Left lung (tissue), 4 donors: ENCODE measurements at regions not wholly inside any gene's neighbourhood (a gene's known extent, or its start where the extent isn't known, plus 50 kb on each side); places are given as distances from the start of the nearest gene placed in this dataset.

Experiments
- ATAC-seq: fragments of 200-7000 bp; cut with Tn5 transposase; one replicate; pipeline ENCODE4 v1.9.1; 2020; ENCODE audit warnings: moderate library complexity
- DNase-seq, 4 donors: peaks; one replicate each; pipeline ENCODE4 v3.0.0-alpha.2; 2013 to 2020
- H3K27ac ChIP-seq, 2 donors: fragments of 200-600 bp; sonication (generic) in 1 of 2; one replicate each; pipeline versions ENCODE4 v1.5.0 to v1.8.0; 2020 to 2021
- H3K27me3 ChIP-seq, 2 donors: fragments of 200-600 bp; sonication (generic) in 1 of 2; one replicate each; pipeline versions ENCODE4 v1.5.0 to v1.8.0; 2020 to 2021
- H3K36me3 ChIP-seq, 2 donors: fragments of 200-600 bp; sonication (generic) in 1 of 2; one replicate each; pipeline versions ENCODE4 v1.5.0 to v1.8.0; 2020 to 2021
- H3K4me1 ChIP-seq, 2 donors: fragments of 200-600 bp; one replicate each; pipeline ENCODE4 v1.8.0; 2021
- H3K4me3 ChIP-seq, 2 donors: fragments of 200-600 bp; sonication (generic) in 1 of 2; one replicate each; pipeline versions ENCODE4 v1.5.0 to v1.8.0; 2020 to 2021; ENCODE audit warnings: mild to moderate bottlenecking in 1 of 2
- H3K9me3 ChIP-seq, 2 donors: fragments of 200-600 bp; sonication (generic) in 1 of 2; one replicate each; pipeline versions ENCODE4 v1.5.0 to v1.8.0; 2020 to 2021
- intact Hi-C, 2 donors: fragments of 100-400 bp; cut with DNase I; formaldehyde crosslinking; loops; one replicate each; pipeline versions ENCODE4 v1.11.2 to v1.14.2; 2022
- TF ChIP-seq, protein P1 (sequence below), 2 donors: fragments of 200-600 bp; sonication (generic) in 1 of 2; IDR thresholded peaks; one replicate each; pipeline versions ENCODE4 v1.5.0 to v1.8.0; 2021; ENCODE audit warnings: antibody characterized with exemption in 2 of 2
- donor health status: DM: no; HTN: yes; CAD: no.
- donor health status: DM: no; HTN: no; CAD: no.

DNA sequence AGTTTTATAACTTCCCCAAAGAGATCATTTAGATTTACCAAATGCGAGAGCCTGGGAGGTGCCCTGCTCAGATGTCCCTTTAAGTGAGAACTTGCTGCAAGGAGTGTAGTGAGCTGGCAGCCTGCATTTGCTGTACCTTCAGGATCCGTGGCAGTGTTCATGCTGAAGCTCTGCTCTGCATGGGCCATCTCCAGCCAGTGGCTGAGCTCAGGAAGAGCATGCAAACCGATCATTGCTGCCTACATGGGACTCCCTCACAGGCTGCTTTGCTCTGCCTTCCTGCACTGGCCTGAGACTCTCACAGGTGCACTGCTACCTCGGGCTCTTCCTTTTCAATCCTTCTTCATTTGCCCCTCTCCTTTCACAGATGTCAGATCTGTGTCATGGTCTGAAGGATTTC lies 152.0 kb upstream of the SFRP2 start:
- no peak overlapping the region for H3K27ac ChIP-seq
- TF ChIP-seq, protein P1, sequence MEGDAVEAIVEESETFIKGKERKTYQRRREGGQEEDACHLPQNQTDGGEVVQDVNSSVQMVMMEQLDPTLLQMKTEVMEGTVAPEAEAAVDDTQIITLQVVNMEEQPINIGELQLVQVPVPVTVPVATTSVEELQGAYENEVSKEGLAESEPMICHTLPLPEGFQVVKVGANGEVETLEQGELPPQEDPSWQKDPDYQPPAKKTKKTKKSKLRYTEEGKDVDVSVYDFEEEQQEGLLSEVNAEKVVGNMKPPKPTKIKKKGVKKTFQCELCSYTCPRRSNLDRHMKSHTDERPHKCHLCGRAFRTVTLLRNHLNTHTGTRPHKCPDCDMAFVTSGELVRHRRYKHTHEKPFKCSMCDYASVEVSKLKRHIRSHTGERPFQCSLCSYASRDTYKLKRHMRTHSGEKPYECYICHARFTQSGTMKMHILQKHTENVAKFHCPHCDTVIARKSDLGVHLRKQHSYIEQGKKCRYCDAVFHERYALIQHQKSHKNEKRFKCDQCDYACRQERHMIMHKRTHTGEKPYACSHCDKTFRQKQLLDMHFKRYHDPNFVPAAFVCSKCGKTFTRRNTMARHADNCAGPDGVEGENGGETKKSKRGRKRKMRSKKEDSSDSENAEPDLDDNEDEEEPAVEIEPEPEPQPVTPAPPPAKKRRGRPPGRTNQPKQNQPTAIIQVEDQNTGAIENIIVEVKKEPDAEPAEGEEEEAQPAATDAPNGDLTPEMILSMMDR (IDR thresholded peaks at IDR 0.05): no peak
- no peaks in the 10 kb centered on the region for H3K4me1 ChIP-seq
- no peak overlapping the region for H3K4me3 ChIP-seq
- DNase-seq (no peak), ATAC-seq (no peak)
- peaks cover 0 to 7% of the 10 kb centered on the region in 2 donors for H3K9me3 ChIP-seq
- intact Hi-C loops: no loop called here
- no peaks in the 10 kb centered on the region for H3K36me3 ChIP-seq
- H3K27me3 ChIP-seq: no peaks in the 10 kb centered on the region

DNA sequence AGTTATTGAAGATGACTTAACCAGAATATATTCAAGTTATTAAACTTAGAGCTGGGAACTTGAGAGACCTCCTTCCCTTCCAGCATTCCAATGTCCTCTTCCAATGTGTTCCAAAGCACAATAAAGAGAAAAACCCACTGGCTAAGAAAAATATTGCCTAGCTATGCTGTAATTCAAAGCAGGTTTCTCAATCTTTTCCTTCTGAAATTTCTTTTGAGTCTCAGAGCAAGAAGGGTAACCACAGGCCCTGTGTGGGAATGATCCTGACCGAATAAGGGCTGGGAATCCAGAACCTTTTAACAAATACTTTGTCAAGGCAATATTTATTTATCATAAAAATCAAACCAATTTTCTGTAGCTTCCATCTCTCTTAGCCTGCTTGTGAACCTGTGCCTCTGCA lies 150.7 kb upstream of the SFRP2 start:
- DNase-seq (no peak), ATAC-seq (no peak)
- H3K36me3 ChIP-seq: no peaks in the 10 kb centered on the region
- no peaks in the 10 kb centered on the region for H3K27me3 ChIP-seq
- no peaks in the 10 kb centered on the region for H3K4me1 ChIP-seq
- no peaks in the 10 kb centered on the region for H3K9me3 ChIP-seq
- H3K4me3 ChIP-seq: no peak overlapping the region
- no peak overlapping the region for H3K27ac ChIP-seq
- TF ChIP-seq, protein P1 (IDR thresholded peaks at IDR 0.05): no peak
- intact Hi-C loops: no loop called here

DNA sequence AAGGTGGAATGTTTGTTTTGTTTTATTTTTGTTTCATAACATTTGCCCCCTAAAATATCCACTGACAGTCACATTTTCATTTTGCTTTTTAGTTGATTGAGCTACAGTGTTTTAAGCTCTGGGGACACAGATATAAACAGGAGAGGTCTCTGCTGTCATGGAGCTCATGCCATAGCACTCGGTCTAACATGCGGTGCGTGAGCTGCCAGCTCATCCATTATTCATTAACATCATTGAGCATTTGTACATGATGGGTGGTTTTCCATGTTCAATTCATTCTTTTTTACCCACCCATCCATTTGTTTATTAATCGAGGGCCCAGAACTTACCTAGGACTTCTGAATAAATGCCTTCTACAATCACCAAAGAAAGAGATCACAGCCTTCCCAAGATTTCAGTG lies 150.1 kb upstream of the SFRP2 start:
- intact Hi-C loops: no loop called here
- Histone ChIP-seq H3K9me3 (no peaks in the 10 kb centered on the region), H3K36me3 (no peaks in the 10 kb centered on the region), H3K4me1 (no peaks in the 10 kb centered on the region), H3K4me3 (no peak overlapping the region), H3K27me3 (no peaks in the 10 kb centered on the region), H3K27ac (no peak overlapping the region)
- no peak for ATAC-seq
- TF ChIP-seq, protein P1 (IDR thresholded peaks at IDR 0.05): no peak
- DNase-seq: no peak

DNA sequence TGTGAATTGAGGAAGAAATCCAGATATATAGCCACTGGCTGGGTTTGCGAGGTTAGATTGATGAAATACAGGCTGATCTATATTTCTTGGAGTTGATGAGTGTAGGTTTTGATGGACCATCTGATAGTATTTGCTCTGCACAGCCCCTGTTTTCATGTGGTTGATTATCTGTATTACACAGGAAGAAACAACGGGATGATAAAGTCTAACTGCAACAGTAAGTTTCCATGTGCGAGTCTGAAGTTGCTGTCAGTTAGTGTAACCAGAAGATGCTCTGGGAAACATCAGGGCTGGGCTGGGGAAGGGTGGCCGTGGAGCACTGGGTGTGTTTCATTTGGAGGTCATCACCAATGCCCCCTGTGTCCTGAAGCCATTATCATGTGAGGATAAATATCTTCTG lies 148.4 kb upstream of the SFRP2 start:
- no peaks in the 10 kb centered on the region for H3K27me3 ChIP-seq
- H3K4me1 ChIP-seq: peaks cover 0 to 2% of the 10 kb centered on the region in 2 donors
- no peak overlapping the region for H3K27ac ChIP-seq
- no peaks in the 10 kb centered on the region for H3K36me3 ChIP-seq
- no peak for ATAC-seq
- no peak for DNase-seq
- intact Hi-C loops: no loop called here
- no peak overlapping the region for H3K4me3 ChIP-seq
- H3K9me3 ChIP-seq: no peaks in the 10 kb centered on the region
- TF ChIP-seq, protein P1 (IDR thresholded peaks at IDR 0.05): no peak

DNA sequence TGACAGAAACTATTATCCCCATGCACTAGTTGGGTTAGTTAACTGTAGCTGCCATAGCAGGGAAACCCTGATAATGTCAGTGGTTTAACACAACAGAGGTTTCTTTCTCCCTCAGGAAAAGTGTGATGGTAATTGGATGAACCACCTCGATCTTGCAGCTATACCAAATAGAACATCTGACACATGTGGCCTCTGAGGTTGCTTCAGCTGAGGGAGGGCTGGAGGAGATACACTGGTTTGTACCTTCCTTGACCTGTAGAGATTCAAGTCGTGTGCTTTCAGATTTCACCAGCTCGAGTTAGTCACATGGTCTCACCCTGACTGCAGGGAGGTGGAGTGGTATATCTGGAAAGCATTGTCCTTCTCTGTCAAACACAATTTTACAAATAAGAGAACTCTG lies 147.2 kb upstream of the SFRP2 start:
- TF ChIP-seq, protein P1 (IDR thresholded peaks at IDR 0.05): no peak
- H3K36me3 ChIP-seq: no peaks in the 10 kb centered on the region
- no peaks in the 10 kb centered on the region for H3K27me3 ChIP-seq
- DNase-seq (no peak), ATAC-seq (no peak)
- H3K4me3 ChIP-seq: no peak overlapping the region
- no peaks in the 10 kb centered on the region for H3K9me3 ChIP-seq
- H3K27ac ChIP-seq: no peak overlapping the region
- intact Hi-C loops: no loop called here
- H3K4me1 ChIP-seq: peaks cover 0 to 3% of the 10 kb centered on the region in 2 donors
